A549 (cell line): ENCODE measurements at regions not wholly inside any gene's neighbourhood (a gene's known extent, or its start where the extent isn't known, plus 50 kb on each side); places are given as distances from the start of the nearest gene placed in this dataset.

Experiments used
- ATAC-seq, 2 experiments: fragments of 200-7000 bp in 1 of 2; fragments of >200 bp in 1 of 2; cut with Nextera tagmentation in 1 of 2; cut with Tn5 transposase in 1 of 2; 3 replicates each; pipeline versions ENCODE4 v1.8.0 to v1.9.1; 2018 to 2020; ENCODE audit warnings: mild to moderate bottlenecking in 1 of 2, moderate library complexity in 1 of 2
- CTCF ChIA-PET: fragments of 300-600 bp; sonication (Branson Sonifier 250); formaldehyde crosslinking; extraction: SDS; loops from one replicate; lab custom pipeline; 2021; ENCODE audit warnings: antibody characterized with exemption, inconsistent platforms; lab: Yijun Ruan, JAX
- POLR2A ChIA-PET: fragments of 350-600 bp; formaldehyde crosslinking; extraction: SDS; loops from one replicate; lab custom pipeline; 2021; ENCODE audit warnings: antibody characterized with exemption, inconsistent platforms; lab: Yijun Ruan, JAX
- DNase-seq, 2 experiments: peaks; one replicate each; pipeline versions ENCODE4 v3.0.0 to v3.0.0-alpha.2; 2011 to 2016; ENCODE audit warnings: low read depth in 1 of 2, low spot score in 1 of 2
- FAIRE-seq: peaks from 2 replicates; lab custom pipeline; 2011; peaks lifted over from hg19 to GRCh38; lab: Jason Lieb, UNC
- H3K27ac ChIP-seq, 2 experiments: fragments of >200 bp; sonication (Bioruptor Twin); formaldehyde crosslinking; 3 replicates each; pipeline ENCODE4 v1.5.1; 2016 to 2017
- H3K4me1 ChIP-seq: fragments of >200 bp; sonication (Bioruptor Twin); formaldehyde crosslinking; 3 replicates; pipeline ENCODE4 v1.6.1; 2016
- H3K4me2 ChIP-seq: fragments of >200 bp; sonication (Bioruptor Twin); formaldehyde crosslinking; 3 replicates; pipeline ENCODE4 v1.6.1; 2016
- H3K4me3 ChIP-seq: fragments of >200 bp; sonication (Bioruptor Twin); formaldehyde crosslinking; 3 replicates; pipeline ENCODE4 v1.5.1; 2016
- H3K9me3 ChIP-seq: fragments of >200 bp; sonication (Bioruptor Twin); formaldehyde crosslinking; 3 replicates; pipeline ENCODE4 v1.6.1; 2016
- BCL3 ChIP-seq: fragments of >200 bp; sonication (Bioruptor Twin); formaldehyde crosslinking; IDR thresholded peaks from 3 replicates; pipeline ENCODE4 v1.6.1; 2016
- CBX2 ChIP-seq: fragments of 200-600 bp; sonication (generic); IDR thresholded peaks from 2 replicates; pipeline ENCODE4 v1.6.1; 2016; ENCODE audit warnings: low read depth, mild to moderate bottlenecking, borderline replicate concordance
- CHD2 ChIP-seq: fragments of 150-350 bp; IDR thresholded peaks from 2 replicates; pipeline ENCODE4 v1.6.1; 2014; ENCODE audit warnings: low read length; ENCODE audit not compliant: partially characterized antibody
- CTCF ChIP-seq: fragments of >200 bp; sonication (Bioruptor Twin); formaldehyde crosslinking; IDR thresholded peaks from 3 replicates; pipeline ENCODE4 v1.5.1; 2016
- EHF ChIP-seq: fragments of 250-450 bp; sonication (Bioruptor Pico); IDR thresholded peaks from 2 replicates; pipeline ENCODE4 v1.5.0; 2020; ENCODE audit warnings: mild to moderate bottlenecking
- EHMT2 ChIP-seq: fragments of 200-600 bp; sonication (generic); IDR thresholded peaks from 2 replicates; pipeline ENCODE4 v1.6.1; 2016; ENCODE audit warnings: antibody characterized with exemption, low read depth, mild to moderate bottlenecking, moderate library complexity
- ELK1 ChIP-seq: fragments of 150-350 bp; IDR thresholded peaks from 2 replicates; pipeline ENCODE4 v1.6.1; 2014; ENCODE audit warnings: low read depth, mild to moderate bottlenecking, low read length
- ESRRA ChIP-seq: fragments of 150-350 bp; IDR thresholded peaks from 2 replicates; pipeline ENCODE4 v1.6.1; 2014; ENCODE audit warnings: mild to moderate bottlenecking, low read length, borderline replicate concordance
- FOSL2 ChIP-seq, 2 experiments: fragments of 450-650 bp in 1 of 2; fragments of >200 bp in 1 of 2; sonication (Bioruptor Twin) in 1 of 2; formaldehyde crosslinking; IDR thresholded peaks; 2 replicates each; pipeline versions ENCODE4 v1.5.0 to v1.6.1; 2016 to 2020; ENCODE audit warnings: mild to moderate bottlenecking in 1 of 2, moderate library complexity in 1 of 2
- FOXS1 ChIP-seq: fragments of 250-450 bp; sonication (Bioruptor Pico); IDR thresholded peaks from 2 replicates; pipeline ENCODE4 v1.5.0; 2020; ENCODE audit warnings: mild to moderate bottlenecking, moderate library complexity
- GATA3 ChIP-seq: IDR thresholded peaks from 2 replicates; pipeline ENCODE4 v1.6.1; 2012; ENCODE audit warnings: borderline replicate concordance
- HDAC2 ChIP-seq: fragments of 200-600 bp; sonication (generic); IDR thresholded peaks from 2 replicates; pipeline ENCODE4 v1.6.1; 2016
- HEYL ChIP-seq: fragments of 250-450 bp; sonication (Bioruptor Pico); IDR thresholded peaks from 2 replicates; pipeline ENCODE4 v1.8.0; 2021; ENCODE audit warnings: mild to moderate bottlenecking, moderate library complexity
- HOXB13 ChIP-seq: fragments of 250-450 bp; sonication (Bioruptor Pico); IDR thresholded peaks from 2 replicates; pipeline ENCODE4 v1.5.0; 2020; ENCODE audit warnings: low read depth, mild to moderate bottlenecking, moderate library complexity
- HOXB5 ChIP-seq: fragments of 250-450 bp; sonication (Bioruptor Pico); IDR thresholded peaks from 2 replicates; pipeline ENCODE4 v1.5.0; 2020; ENCODE audit warnings: mild to moderate bottlenecking, moderate library complexity
- JUN ChIP-seq, 2 experiments: fragments of >200 bp; sonication (Bioruptor Twin); formaldehyde crosslinking; IDR thresholded peaks; 2 replicates in 1 of 2; 3 replicates in 1 of 2; pipeline ENCODE4 v1.6.1; 2016 to 2017
- JUNB ChIP-seq: fragments of >200 bp; sonication (Bioruptor Twin); formaldehyde crosslinking; IDR thresholded peaks from 2 replicates; pipeline ENCODE4 v1.6.1; 2016
- MAFK ChIP-seq: fragments of 450-650 bp; IDR thresholded peaks from 2 replicates; pipeline ENCODE4 v1.6.1; 2014; ENCODE audit not compliant: partially characterized antibody
- MAX ChIP-seq: IDR thresholded peaks from 2 replicates; pipeline ENCODE4 v1.6.1; 2012
- NFE2L2 ChIP-seq: fragments of 150-350 bp; conservative IDR thresholded peaks from 2 replicates; pipeline ENCODE4 v1.6.1; 2014; ENCODE audit warnings: low read length
- POLR2A ChIP-seq: IDR thresholded peaks from 2 replicates; pipeline ENCODE4 v1.6.1; 2012; ENCODE audit warnings: mild to moderate bottlenecking, low read length
- REST ChIP-seq: fragments of 200-600 bp; sonication (generic); IDR thresholded peaks from 2 replicates; pipeline ENCODE4 v1.6.1; 2016; ENCODE audit warnings: antibody characterized with exemption, mild to moderate bottlenecking, moderate library complexity
- RNF2 ChIP-seq: fragments of 200-600 bp; sonication (generic); IDR thresholded peaks from 2 replicates; pipeline ENCODE4 v1.6.1; 2016; ENCODE audit warnings: low read depth, mild to moderate bottlenecking, antibody characterized with exemption, moderate library complexity, borderline replicate concordance
- SREBF2 ChIP-seq: fragments of 450-650 bp; IDR thresholded peaks from 2 replicates; pipeline ENCODE4 v1.6.1; 2014; ENCODE audit warnings: mild to moderate bottlenecking, moderate library complexity
- TP53 ChIP-seq: fragments of 250-450 bp; sonication (Bioruptor Pico); IDR thresholded peaks from 2 replicates; pipeline ENCODE4 v1.5.0; 2021; ENCODE audit warnings: mild to moderate bottlenecking, moderate library complexity
- ZNF302 ChIP-seq: fragments of 250-450 bp; sonication (Bioruptor Pico); IDR thresholded peaks from 2 replicates; pipeline ENCODE4 v1.9.0; 2021; ENCODE audit warnings: inconsistent platforms, mild to moderate bottlenecking, moderate library complexity
- ZSCAN20 ChIP-seq: fragments of 250-450 bp; sonication (Bioruptor Pico); IDR thresholded peaks from 2 replicates; pipeline ENCODE4 v1.8.0; 2022; ENCODE audit warnings: mild to moderate bottlenecking, moderate library complexity
- WGBS: methylation state at CpG from one replicate; pipeline ENCODE4 v1.1.6; 2017; ENCODE audit errors: missing lambda C conversion rate; 5-methylcytosine and 5-hydroxymethylcytosine counted together

GRCh38 chr6:56299916-56300315 is 52.5 kb upstream of the COL21A1 start:
- Histone ChIP-seq H3K27ac (no peak overlapping the region), H3K4me2 (no peak overlapping the region), H3K4me3 (no peak overlapping the region), H3K9me3 (no peaks in the 10 kb centered on the region), H3K4me1 (peaks cover 12% of the 10 kb centered on the region)
- DNase-seq (no peak), ATAC-seq (no peak), FAIRE-seq (no peak)
- ChIA-PET CTCF (no interaction called here), POLR2A (no interaction called here)
- WGBS: 90% methylated on average over 1 of the region's 1 CpG
- no peak for TF ChIP-seq TP53
- TF ChIP-seq JUN (IDR thresholded peaks at IDR 0.05): no peak
- no peak for TF ChIP-seq EHF
- no peak for TF ChIP-seq BCL3
- no peak for TF ChIP-seq FOXS1 (CRISPR knock-in tag)
- TF ChIP-seq HDAC2: no peak
- no peak for TF ChIP-seq HEYL (CRISPR knock-in tag)
- TF ChIP-seq REST: no peak
- TF ChIP-seq RNF2: no peak
- no peak for TF ChIP-seq GATA3
- no peak for TF ChIP-seq HOXB13 (CRISPR knock-in tag)
- no peak for TF ChIP-seq MAX
- TF ChIP-seq JUNB: no peak
- TF ChIP-seq EHMT2: no peak
- TF ChIP-seq ELK1: no peak
- TF ChIP-seq SREBF2: no peak
- TF ChIP-seq FOSL2 (IDR thresholded peaks at IDR 0.05): no peak
- no peak for TF ChIP-seq FOSL2 (CRISPR knock-in tag; IDR thresholded peaks at IDR 0.05)
- no peak for TF ChIP-seq MAFK
- no peak for TF ChIP-seq ZSCAN20 (CRISPR knock-in tag)

- peaks cover 12% of the 10 kb centered on the region for H3K4me1 ChIP-seq
- no peak overlapping the region for H3K4me3 ChIP-seq
- POLR2A ChIA-PET: no interaction called here
- peak overlapping the region; percentile 16 for H3K4me2 ChIP-seq
- CTCF ChIA-PET: no interaction called here
- peak overlapping the region in 1 of 2 experiments; percentile 36; a peak in 1 of 6 replicates for H3K27ac ChIP-seq
- H3K9me3 ChIP-seq: no peaks in the 10 kb centered on the region
- TF ChIP-seq CBX2 (no peak), HOXB5 (no peak), CTCF (no peak), ESRRA (no peak), POLR2A (no peak), NFE2L2 (no peak), ZNF302 (CRISPR knock-in tag) (no peak), CHD2 (no peak), EHF (no peak)
- TF ChIP-seq, all 56 proteins: peak for 0
- DNase-seq (no peak), ATAC-seq (no peak), FAIRE-seq (no peak)
- WGBS: 53% methylated on average over 2 of the region's 2 CpGs
Measured at GRCh38 chr6:56297022-56297989, 49.9 kb upstream of the COL21A1 start.
